Gastroesophageal sphincter (tissue), 4 donors: ENCODE measurements at regions not wholly inside any gene's neighbourhood (a gene's known extent, or its start where the extent isn't known, plus 50 kb on each side); places are given as distances from the start of the nearest gene placed in this dataset.

Experiments used
- ATAC-seq: fragments of 150-250 bp; one replicate; pipeline ENCODE4 v1.9.1; 2016; ENCODE audit warnings: mild to moderate bottlenecking, moderate library complexity
- H3K27ac ChIP-seq, 4 donors: fragments of 200-600 bp; sonication (generic) in 3 of 4; 1 replicate in 3 of 4; 2 replicates in 1 of 4; pipeline ENCODE4 v1.5.1; 2016 to 2019
- H3K27me3 ChIP-seq: fragments of 200-600 bp; sonication (generic); one replicate; pipeline ENCODE4 v1.5.1; 2019
- H3K36me3 ChIP-seq, 2 donors: fragments of 200-600 bp; sonication (generic); one replicate each; pipeline ENCODE4 v1.5.1; 2019; ENCODE audit warnings: control low read depth in 1 of 2
- H3K4me1 ChIP-seq, 3 donors: fragments of 200-600 bp; sonication (generic); 1 replicate in 2 of 3; 2 replicates in 1 of 3; pipeline ENCODE4 v1.5.1; 2016 to 2019; ENCODE audit warnings: control low read depth in 2 of 3
- H3K4me3 ChIP-seq, 2 donors: fragments of 200-600 bp; sonication (generic); one replicate each; pipeline ENCODE4 v1.5.1; 2019; ENCODE audit warnings: mild to moderate bottlenecking in 1 of 2, moderate library complexity in 1 of 2
- H3K9me3 ChIP-seq, 3 donors: fragments of 200-600 bp; sonication (generic); one replicate each; pipeline ENCODE4 v1.5.1; 2017 to 2019; ENCODE audit warnings: control low read depth in 2 of 3
- EP300 ChIP-seq: sonication (generic); formaldehyde crosslinking; IDR thresholded peaks from one replicate; pipeline ENCODE4 v1.6.1; 2017; ENCODE audit warnings: antibody characterized with exemption, mild to moderate bottlenecking
- POLR2A ChIP-seq, 2 donors: fragments of 450-650 bp; IDR thresholded peaks; one replicate each; pipeline ENCODE4 v1.6.1; 2017; ENCODE audit warnings: antibody characterized with exemption in 2 of 2, mild to moderate bottlenecking in 2 of 2, moderate library complexity in 1 of 2
- POLR2AphosphoS5 ChIP-seq: sonication (generic); formaldehyde crosslinking; IDR thresholded peaks from one replicate; pipeline ENCODE4 v1.6.1; 2017; ENCODE audit warnings: antibody characterized with exemption
- WGBS, 2 donors: methylation state at CpG; one replicate each; pipeline ENCODE4 v1.1.5; 2018; ENCODE audit warnings: low coverage in 1 of 2; 5-methylcytosine and 5-hydroxymethylcytosine counted together
- TF ChIP-seq, protein P1 (sequence below), 4 experiments: fragments of 200-600 bp in 2 of 4; fragments of 450-650 bp in 2 of 4; sonication (generic) in 1 of 4; IDR thresholded peaks; one replicate each; pipeline ENCODE4 v1.5.1; 2017 to 2019; ENCODE audit warnings: antibody characterized with exemption in 4 of 4, mild to moderate bottlenecking in 2 of 4, moderate library complexity in 2 of 4

DNA sequence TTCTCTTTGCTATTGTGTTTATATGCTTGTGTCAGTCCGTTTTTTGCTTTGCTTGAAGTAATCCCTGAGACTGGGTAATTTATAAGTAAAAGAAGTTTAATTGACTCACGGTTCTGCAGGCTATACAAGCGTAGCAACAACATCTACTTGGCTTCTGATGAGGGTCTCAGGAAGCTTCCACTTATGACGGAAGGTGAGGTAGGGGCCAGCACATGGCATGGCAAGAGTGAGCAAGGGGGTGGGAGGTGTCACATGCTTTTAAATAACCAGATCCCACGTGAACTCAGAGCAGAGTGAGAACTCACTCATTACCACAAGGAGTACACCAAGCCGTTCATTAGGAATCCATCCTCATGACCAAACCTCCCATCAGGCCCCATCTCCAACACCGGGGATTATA lies 540.3 kb downstream of the TDRD15 start:
- H3K9me3 ChIP-seq, result no peaks in the 10 kb centered on the region
- no peaks in the 10 kb centered on the region for H3K4me1 ChIP-seq
- H3K4me3 ChIP-seq, result no peak overlapping the region
- TF ChIP-seq EP300, result no peak
- TF ChIP-seq POLR2AphosphoS5, result no peak
- TF ChIP-seq POLR2A (IDR thresholded peaks at IDR 0.05), result no peak
- TF ChIP-seq, protein P1, sequence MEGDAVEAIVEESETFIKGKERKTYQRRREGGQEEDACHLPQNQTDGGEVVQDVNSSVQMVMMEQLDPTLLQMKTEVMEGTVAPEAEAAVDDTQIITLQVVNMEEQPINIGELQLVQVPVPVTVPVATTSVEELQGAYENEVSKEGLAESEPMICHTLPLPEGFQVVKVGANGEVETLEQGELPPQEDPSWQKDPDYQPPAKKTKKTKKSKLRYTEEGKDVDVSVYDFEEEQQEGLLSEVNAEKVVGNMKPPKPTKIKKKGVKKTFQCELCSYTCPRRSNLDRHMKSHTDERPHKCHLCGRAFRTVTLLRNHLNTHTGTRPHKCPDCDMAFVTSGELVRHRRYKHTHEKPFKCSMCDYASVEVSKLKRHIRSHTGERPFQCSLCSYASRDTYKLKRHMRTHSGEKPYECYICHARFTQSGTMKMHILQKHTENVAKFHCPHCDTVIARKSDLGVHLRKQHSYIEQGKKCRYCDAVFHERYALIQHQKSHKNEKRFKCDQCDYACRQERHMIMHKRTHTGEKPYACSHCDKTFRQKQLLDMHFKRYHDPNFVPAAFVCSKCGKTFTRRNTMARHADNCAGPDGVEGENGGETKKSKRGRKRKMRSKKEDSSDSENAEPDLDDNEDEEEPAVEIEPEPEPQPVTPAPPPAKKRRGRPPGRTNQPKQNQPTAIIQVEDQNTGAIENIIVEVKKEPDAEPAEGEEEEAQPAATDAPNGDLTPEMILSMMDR (IDR thresholded peaks at IDR 0.05), result no peak
- H3K27me3 ChIP-seq, result no peaks in the 10 kb centered on the region
- H3K36me3 ChIP-seq, result no peaks in the 10 kb centered on the region
- no peak for ATAC-seq
- no peak overlapping the region for H3K27ac ChIP-seq
- 79 to 88% methylated on average over 5 to 7 of the region's 7 CpGs for WGBS, 2 donors

DNA sequence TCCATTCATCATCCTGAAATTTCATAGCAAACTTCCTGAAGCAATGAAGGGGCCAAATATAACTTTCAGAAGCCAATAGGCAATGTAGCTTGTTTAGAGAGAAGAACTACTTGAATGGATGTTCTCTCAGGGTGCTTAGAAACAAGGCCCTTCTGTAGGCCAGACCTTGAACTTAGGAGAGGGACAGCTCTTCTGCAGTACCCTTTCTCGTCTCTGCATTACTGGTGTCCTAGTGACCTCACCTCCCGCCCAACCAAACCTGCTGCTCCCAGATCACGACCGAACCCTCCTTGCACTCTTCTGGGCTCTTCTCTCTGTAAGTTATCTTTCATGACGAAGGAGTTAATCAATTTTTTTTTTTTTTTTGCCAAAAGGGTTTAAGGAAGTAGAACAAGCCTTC lies 543.9 kb downstream of the TDRD15 start:
- no peak for ATAC-seq
- no peak overlapping the region for H3K4me3 ChIP-seq
- H3K4me1 ChIP-seq, result no peaks in the 10 kb centered on the region
- 86 to 94% methylated on average over 2 to 4 of the region's 5 CpGs for WGBS, 2 donors
- TF ChIP-seq POLR2A (IDR thresholded peaks at IDR 0.05), result no peak
- no peak for TF ChIP-seq EP300
- TF ChIP-seq POLR2AphosphoS5, result no peak
- TF ChIP-seq, protein P1 (IDR thresholded peaks at IDR 0.05), result no peak
- H3K27ac ChIP-seq, result no peak overlapping the region
- H3K27me3 ChIP-seq, result no peaks in the 10 kb centered on the region
- H3K9me3 ChIP-seq, result no peaks in the 10 kb centered on the region
- H3K36me3 ChIP-seq, result no peaks in the 10 kb centered on the region

DNA sequence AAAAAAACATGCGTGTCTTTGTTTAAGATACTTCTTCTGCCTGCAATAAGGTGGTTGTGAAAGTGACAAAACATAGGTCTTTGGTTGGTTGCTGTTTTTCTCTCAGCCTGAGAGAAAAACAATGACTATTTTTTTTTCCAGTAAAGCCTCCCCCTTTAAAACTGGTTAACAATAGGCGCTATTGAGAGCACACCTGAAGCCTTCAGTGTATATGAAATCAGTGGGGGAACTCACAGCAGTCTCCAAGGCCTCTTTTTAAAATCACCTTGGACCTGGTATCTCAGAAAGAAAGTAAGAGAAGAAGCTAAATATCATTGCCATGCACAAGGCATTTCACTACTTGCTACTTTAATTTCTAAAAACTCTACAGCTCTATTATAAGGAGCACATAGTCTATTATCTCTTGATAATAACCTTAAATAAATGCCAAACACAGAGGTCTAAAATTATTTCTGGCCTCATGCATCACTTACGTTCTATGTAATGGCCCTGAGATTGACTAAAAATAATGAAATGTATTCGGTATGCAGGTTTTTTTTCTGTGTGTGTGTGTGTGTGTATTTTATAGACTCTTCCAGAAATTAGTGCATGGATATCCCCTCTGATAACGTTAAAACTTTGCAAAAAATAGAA lies 544.4 kb downstream of the TDRD15 start:
- TF ChIP-seq POLR2AphosphoS5 (no peak), POLR2A (IDR thresholded peaks at IDR 0.05) (no peak), EP300 (no peak)
- TF ChIP-seq, protein P1 (IDR thresholded peaks at IDR 0.05), result no peak
- Histone ChIP-seq H3K27ac (no peak overlapping the region), H3K36me3 (no peaks in the 10 kb centered on the region), H3K4me1 (no peaks in the 10 kb centered on the region), H3K27me3 (no peaks in the 10 kb centered on the region), H3K9me3 (no peaks in the 10 kb centered on the region), H3K4me3 (no peak overlapping the region)
- WGBS, 2 donors, result 66 to 68% methylated on average over 5 of the region's 5 CpGs
- ATAC-seq, result no peak

DNA sequence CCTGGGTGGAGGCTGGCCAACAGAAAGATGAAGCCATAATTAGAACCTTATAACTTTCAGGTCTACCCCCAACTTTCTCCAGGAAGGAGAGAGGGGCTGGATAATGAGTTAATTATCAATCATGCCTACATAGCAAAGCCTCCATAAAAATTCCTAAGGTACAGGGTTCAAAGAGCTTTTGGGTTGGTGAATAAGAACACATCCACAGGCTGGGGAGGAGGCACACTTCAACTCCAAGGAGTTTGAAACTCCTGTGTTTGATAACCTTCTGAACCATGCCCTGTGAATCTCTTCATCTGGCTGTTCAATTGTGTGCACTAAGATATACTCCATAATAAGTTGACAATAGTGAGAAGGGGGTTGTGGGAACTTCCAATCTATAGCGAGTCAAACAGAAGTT lies 552.3 kb downstream of the TDRD15 start:
- no peaks in the 10 kb centered on the region for H3K4me1 ChIP-seq
- no peak overlapping the region for H3K27ac ChIP-seq
- no peaks in the 10 kb centered on the region for H3K27me3 ChIP-seq
- peaks cover 0 to 4% (median 0%) of the 10 kb centered on the region in 3 donors for H3K9me3 ChIP-seq
- no peak for TF ChIP-seq POLR2AphosphoS5
- TF ChIP-seq, protein P1 (IDR thresholded peaks at IDR 0.05), result no peak
- no peak for TF ChIP-seq EP300
- TF ChIP-seq POLR2A (IDR thresholded peaks at IDR 0.05), result no peak
- no peak for ATAC-seq
- no peaks in the 10 kb centered on the region for H3K36me3 ChIP-seq
- H3K4me3 ChIP-seq, result no peak overlapping the region
- WGBS, 2 donors, result 71 to 100% methylated on average over 1 of the region's 1 CpG

DNA sequence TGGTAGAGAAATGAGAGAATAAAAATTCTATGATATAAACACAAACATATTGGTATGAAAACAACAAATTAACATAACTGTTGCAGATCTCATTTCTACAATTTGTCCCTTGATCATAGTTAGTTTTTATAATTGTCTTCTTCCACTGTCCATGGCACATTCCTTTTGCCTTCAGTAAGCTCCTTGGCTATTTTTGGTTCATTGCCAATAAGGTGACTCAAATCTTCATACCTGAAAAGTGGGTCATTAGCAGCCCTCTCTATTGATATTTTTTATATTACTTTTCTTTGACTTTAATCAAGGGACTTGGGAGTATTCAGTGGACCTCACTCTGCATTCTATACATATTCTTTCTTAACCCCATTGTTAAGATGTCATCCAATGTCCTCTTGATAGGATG lies 552.9 kb downstream of the TDRD15 start:
- H3K4me1 ChIP-seq, result no peaks in the 10 kb centered on the region
- no peak overlapping the region for H3K27ac ChIP-seq
- no peaks in the 10 kb centered on the region for H3K27me3 ChIP-seq
- H3K9me3 ChIP-seq, result peaks cover 0 to 7% (median 0%) of the 10 kb centered on the region in 3 donors
- H3K4me3 ChIP-seq, result no peak overlapping the region
- no peak for ATAC-seq
- no peaks in the 10 kb centered on the region for H3K36me3 ChIP-seq
- no peak for TF ChIP-seq EP300
- TF ChIP-seq POLR2A (IDR thresholded peaks at IDR 0.05), result no peak
- TF ChIP-seq, protein P1 (IDR thresholded peaks at IDR 0.05), result no peak
- TF ChIP-seq POLR2AphosphoS5, result no peak
